DMS153 treated with DMSO at 0.1 percent for 48 hours (cell line): ENCODE measurements at regions not wholly inside any gene's neighbourhood (a gene's known extent, or its start where the extent isn't known, plus 50 kb on each side); places are given as distances from the start of the nearest gene placed in this dataset.
"Not testable (repeated sequence)": the region's sequence is repeated elsewhere in the genome, so short reads cannot be mapped to it uniquely, and the experiment has no call there.

ENCODE experiments used
- DNase-seq: peaks from one replicate; lab custom pipeline; 2025; ENCODE audit not compliant: unreplicated experiment; lab: John Stamatoyannopoulos, UW

DNA sequence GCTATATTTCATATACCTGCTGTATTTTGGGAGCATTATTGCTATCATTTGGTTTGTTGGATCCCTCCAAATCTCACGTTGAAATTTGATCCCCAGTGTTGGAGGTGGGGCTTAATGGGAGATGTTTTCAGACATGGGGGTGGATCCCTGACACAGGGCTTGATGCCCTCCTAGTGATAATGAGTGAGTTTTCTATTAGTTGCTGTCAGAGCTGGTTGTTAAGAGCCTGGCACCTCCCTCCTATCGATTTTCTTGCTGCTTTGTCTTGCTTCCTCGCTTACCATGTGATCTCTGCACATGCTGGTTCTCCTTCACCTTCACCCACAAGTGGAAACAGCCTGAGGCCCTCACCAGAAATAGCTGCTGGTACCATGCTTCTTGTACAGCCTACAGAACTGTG, 259.9 kb upstream of the STARD13 start:
- no peak for DNase-seq

DNA sequence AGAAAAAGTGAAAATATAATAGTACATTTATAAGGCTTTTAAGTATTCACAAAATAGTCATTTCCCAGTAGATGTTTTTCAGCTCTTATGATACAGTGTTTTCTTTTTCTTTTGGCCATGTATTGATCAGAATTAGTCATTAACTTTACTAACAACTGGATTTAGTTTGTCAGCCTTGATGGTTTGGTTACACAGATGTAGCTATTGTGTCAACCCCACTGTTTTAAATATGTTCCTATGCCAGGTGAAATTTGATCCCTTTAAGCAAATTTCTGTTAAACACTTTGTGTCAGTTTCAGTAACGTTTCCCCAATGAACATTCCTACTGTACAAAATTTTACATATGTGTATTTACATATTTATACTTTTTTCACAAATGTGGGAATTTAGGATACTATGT, 261.5 kb upstream of the STARD13 start:
- DNase-seq: no peak

DNA sequence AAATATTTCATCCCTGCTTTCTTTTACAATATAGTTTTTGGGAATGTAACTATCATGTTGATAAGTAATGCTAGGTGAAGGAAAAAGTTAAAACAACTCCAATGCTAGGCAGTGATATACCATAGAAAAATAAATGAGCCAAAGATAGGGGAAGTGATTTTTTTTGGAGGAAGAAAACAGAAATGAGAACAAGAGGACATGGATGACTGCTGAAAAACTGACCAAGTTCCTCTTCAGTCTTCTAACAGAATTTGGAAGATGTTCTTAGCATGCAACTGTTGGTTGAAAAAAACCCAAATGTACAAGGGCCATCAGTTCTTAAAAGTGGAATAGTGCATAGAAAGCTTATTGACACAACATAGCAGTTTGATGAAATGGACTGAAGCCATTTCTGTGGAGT, 262.5 kb upstream of the STARD13 start:
- no peak for DNase-seq

DNA sequence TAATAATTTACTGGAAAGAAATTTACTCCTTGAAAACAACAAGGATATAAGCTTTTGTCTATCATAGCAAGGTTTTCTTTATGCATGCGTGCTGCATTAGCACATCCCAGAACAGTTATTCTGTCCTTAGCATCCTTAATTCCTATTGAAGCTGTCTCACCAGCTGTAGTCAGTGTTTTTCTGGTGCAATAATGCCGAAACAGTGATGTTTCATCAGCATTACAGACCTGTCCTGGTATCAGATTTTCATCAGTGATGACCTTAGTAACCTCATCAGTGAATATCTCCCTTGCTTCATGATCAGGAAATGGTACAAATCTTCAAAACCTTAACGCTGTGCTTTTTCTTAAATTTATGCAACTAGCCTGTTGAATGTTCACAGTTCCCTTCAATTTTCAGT, 264.7 kb upstream of the STARD13 start:
- DNase-seq: no peak

DNA sequence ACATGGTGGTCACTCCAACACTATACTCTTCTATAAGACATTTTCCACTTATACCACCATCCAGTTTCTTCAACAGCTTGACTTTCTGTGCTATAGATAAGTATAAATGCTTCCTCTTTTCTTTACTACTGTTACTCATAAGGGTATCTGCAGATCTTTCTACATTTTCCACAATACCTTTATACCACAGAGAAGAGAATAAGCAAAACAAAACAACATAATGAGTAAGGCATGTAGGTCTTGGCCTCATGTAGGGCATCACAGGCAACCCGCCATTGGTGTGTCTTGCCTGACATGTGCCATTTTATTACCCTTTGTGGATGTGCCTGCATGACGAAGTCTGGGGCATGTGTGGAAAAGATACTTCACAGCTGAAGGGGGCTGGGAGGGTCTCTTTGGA, 265.3 kb upstream of the STARD13 start:
- no peak for DNase-seq

DNA sequence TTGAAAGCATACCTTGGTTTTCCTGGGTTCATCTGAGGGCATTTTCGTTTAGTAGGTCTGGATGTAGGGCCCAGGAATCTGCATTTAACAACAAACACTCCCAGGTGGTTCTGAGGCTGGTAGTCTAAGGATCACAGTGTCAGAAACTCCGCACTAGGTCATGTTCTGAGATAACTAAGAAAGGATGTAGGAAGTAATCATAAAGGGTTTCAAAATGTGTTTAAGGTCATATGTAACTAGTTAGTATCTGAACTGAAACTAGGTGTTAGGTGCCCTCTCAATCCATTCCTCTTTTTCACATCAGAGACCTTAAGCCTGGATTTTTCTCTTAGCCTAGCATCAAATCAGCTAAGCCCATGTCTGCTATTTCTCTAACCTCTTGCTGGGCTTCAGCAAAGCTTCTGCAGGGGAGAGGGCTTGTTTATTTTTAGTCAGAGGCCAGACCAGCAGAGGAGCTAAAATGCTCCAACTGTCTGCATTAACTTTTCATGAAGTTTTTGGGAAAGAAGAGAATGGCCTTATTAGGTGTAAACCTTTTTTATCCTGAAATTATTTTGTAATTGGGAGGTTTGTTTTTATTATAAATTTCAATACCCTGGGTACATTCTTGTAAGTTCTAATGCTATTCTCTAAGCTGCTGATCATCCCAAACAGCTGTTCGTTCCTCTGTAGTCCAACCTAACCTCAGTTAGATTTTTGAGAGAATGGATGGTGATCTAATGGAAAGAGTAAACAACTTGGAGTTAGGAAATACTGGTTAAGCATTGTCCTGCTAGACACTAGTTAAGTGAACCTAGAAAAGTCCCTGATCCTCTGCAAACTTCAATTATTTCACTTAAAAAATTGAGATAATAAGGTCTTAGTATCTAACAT, 262.8 kb upstream of the RFC3 start:
- no peak for DNase-seq

DNA sequence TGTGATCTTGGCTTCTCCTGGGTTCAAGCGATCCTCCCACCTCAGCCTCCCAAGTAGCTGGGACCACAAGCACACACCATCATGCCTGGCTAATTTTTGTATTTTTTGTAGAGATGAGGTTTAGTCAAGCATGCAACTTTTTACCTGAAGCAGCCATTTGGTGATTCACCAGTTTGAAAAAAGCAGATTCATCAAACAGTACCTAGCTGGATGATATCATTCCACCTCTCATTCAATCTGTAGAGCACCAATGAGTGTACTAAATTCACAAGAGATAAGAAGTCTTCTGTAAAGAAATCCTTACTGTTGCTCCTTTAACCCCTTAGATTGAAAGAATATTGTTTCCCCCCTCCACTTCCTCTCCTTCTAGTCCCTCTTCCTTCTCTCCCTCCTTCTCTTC, 261.1 kb upstream of the RFC3 start:
- no peak for DNase-seq

DNA sequence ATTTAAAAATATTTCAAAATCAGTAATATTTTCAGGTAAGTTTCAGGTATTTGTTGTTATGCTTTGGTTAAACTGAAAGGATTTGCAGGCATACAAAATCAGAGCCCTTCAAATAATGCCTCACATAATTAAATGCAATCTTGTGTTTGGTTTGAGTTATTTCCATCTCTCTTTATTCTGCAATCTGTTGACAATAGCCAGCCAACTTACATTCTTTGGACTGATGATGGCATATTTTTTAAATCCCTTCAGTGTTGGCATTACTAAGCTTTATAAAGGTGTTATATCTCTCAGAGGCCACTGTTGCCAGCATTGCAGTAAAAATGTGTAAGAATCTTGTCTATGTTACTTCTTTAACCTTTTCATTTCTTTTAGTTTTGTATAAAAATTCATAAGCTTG, 257.2 kb upstream of the RFC3 start:
- DNase-seq: no peak

DNA sequence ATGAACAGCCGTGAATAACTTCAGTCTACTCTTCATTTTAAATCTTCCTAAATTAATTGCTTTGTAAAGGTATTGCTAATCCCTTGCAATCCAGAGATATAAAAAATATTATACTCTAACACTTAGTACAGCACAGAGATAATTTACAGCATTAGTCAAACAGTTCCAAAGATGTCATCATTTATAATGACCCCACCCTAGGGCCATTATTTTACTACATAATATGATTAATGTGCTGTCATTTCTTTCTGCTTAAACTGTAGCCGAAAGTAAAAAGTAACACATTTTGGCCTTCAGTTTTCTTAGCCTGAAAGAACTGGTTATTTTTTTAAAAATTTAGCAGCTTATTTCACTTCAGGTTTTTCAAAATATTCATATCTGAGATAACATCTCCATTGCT, 256.3 kb upstream of the RFC3 start:
- DNase-seq: no peak

DNA sequence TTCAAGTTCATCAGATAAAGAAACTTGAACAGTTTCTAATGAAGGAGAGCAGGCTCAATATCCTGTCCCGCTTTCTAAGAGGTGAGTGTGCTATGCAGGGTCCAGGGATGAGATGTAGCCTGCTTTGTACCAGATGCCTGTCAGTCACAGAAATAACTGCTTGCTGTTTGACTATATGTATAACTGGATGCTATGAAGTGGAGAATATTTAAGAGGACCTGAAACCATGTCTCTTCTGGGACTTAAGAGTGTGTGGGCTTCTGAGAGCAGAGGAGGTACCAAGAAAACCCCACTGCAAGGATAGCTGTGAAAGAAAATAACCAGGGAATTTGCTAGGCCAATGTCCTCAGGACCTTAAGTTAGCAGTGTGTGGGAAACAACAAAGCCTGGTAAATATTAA, 246.3 kb upstream of the RFC3 start:
- no peak for DNase-seq

DNA sequence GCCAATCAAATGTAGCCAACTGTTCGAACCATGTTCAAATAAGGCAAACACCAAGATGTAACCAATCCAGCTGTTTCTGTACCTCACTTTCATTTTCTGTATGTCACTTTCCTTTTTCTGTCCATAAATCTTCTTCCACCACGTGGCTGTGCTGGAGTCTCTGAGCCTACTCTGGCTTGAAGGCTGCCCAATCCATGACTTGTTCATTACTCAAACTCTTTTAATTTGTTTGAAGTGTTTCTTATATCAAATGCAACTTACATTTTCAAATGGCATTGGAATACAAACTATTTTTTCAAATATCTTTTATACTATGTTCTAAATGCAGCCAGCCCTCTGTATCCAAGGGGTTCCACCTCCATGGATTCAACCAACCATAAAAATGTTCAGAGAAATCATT, 245.6 kb upstream of the RFC3 start:
- not testable (repeated sequence) for DNase-seq

DNA sequence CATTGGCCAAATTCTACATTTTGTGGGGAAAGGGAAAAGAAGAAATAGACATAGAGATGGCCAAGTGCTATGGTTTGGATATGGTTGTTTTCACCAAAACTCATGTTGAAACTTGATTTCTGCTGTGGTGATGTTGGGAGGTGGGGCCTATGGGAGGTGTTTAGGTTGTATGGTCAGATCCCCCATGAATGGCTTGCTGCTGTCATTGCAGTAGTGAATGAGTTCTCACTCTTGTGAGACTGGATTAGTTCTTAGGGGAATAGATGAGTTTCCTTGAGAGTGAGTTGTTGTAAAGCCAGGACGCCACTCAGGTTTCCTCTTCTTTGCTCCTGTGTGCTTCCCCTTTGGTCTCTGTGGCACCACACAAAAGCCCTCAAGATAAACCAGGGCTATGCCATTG, 242.6 kb upstream of the RFC3 start:
- DNase-seq: no peak

DNA sequence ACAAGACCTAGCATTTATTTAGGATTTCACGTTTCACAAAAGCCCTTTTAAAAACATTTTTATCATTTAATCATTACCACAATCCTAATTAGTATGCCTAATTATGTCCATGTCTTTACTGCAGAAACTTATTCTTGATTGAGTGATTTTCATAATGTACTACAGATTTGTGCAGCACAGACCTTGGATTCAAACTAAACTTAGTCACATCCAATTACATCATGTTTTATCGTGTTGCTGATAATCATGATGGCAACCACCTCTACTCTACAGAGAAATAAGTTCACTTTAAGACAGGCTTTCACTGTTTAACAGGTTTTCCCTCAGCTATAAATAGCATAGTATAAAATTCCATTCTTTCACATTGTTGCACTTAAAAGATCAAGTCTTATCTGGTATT, 240.9 kb upstream of the RFC3 start:
- no peak for DNase-seq

DNA sequence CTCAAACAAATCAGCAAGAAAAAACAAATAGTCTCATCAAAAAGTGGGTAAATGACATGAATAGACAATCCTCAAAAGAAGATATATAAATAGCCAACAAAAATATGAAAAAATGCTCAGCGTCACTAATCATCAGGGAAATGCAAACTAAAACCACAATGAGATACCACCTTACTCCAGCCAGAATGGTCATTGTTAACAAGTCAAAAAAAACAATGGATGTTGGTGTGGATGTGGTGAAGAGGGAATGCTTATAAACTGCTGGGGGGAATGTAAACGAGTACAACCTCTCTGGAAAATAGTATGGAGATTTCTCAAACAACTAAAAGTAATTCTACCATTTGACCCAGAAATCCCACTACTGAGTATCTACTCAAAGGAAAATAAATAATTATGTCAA, 239.2 kb upstream of the RFC3 start:
- no peak for DNase-seq

DNA sequence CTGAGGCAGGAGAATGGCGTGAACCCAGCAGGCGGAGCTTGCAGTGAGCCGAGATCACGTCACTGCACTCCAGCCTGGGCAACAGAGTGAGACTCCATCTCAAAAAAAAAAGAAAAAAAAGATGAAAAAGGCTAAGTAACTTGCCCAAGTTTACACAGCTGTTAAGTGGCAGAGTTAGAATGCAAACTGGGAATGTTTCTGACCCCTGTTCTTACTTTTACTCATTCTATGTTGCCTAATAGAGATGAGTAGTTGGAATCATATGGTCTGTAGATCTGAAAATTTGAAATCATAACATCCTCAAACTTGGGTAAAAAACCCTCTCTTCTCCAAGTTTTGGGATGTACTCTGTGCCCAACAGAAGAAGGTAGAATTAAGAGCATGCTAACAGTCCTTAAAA, 235.8 kb upstream of the RFC3 start:
- no peak for DNase-seq

DNA sequence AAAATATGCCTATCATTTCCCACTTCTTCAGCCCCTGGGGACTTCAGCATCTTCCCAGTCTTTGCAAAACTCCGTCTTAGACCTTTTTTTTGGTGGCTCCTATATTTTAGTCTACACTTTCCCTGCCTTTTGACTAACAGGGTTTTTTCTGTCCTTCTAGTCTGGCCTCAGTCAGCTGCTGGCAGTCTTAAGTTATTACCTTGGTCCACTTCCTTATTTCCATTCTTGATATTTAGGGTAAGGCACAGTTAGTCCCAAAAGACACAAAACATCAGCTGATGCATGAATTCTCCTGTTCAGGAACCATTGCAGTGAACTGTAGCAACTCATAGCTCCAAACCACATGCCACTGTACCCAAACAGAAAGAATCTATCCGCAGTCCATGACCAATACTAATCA, 234.6 kb upstream of the RFC3 start:
- no peak for DNase-seq

DNA sequence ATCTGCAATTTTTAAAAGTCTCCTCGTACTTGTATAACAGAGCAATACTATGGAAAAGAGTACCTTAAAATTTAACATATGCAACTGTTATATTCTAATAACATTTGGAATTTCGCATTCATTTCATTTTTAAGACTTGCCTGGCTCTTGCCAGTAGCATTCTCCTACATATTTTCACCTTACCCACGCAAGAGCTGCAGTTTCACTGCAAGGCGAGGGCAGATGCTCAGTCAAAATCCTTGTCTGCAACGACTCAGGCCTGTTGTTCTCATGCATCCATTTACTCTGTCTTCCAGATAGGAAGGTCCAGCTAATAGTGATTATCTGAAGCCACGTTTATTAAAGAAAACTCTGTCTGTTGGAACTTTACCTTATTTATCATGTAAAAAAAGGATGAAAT, 227.0 kb upstream of the RFC3 start:
- DNase-seq: no peak

DNA sequence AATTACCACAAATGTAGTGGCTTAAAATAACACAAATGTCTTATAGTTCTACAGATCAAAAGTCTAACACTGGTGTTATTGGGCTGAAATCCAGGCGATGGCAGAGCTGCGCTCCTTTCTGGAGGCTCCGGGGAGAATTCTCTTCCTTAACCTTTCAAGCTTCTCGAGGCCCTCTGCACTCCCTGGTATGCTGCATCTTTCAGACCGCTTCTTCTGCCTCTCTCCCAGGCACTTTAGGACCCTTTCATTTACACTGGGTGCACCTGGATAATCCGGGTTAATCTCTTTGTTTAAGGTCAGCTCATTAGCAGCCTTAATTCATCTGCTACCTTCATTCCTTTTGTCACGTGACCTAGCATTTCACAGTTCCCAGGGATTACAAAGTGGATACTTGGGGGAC, 211.3 kb upstream of the RFC3 start:
- no peak for DNase-seq

DNA sequence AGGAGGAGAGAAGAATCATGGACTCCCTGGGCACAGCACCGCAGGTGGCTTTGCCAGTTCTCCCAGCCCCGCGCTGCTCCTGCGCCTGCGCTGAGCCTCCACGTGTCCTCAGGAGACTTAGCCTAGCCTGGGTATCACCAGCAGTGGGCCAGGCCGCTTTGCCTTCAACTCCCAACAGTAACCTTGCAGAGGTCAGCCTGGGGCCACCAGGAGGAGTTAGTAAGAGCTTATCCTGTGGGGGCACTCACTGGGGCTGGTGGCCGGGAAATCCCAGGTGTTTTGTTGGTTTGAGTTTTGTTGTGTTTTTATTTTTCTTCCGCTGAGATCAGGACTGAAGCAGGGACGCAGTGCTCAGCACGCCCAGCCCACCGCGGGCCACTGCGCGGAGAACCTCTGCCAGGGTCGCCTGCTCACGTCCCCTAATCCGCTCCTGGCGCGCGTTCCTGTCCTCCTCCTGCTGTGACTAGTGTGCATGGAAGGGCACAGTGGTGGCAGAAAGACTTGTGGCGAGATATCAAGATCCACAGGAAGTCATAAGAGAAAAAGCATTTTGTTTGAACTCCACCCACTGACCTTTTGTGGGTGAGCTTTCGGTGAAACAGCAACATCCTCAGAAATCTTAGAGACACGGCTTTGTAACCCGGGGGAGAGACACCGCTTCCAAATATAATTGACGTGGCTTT, 207.4 kb upstream of the RFC3 start:
- DNase-seq: peak; percentile 78

DNA sequence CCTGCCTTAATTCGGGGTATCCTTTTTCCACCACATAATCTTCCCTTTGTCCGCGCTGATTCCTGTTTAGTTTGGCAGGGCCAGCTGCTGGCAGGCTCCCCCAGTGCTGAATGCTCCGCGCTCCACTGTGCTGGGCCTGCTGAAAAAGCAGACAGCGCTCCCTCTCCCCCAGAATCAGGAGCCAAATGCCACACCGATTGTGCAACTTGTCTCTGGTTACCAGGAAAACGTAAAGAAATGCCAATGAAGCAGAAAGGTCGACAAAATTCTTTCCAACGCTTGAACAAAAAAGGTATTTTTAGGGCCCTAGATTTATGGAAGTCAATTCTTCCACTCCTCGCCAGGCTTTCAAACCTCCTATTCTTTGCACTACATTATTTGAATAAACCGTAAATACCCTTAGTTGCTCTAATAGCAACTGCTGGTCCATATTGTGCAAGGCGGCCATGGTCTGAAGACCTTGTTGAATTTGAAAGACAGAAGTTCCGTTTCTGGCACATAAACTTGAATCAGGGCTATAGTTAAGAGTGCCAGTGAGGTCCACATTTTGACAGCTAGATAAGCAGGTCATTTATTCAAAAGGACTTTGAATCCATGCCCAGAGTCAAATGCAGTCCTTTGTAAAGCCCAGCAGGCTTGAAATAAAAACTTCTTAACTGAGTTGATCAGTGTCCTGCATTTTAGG, 206.7 kb upstream of the RFC3 start:
- peak; percentile 25 for DNase-seq

DNA sequence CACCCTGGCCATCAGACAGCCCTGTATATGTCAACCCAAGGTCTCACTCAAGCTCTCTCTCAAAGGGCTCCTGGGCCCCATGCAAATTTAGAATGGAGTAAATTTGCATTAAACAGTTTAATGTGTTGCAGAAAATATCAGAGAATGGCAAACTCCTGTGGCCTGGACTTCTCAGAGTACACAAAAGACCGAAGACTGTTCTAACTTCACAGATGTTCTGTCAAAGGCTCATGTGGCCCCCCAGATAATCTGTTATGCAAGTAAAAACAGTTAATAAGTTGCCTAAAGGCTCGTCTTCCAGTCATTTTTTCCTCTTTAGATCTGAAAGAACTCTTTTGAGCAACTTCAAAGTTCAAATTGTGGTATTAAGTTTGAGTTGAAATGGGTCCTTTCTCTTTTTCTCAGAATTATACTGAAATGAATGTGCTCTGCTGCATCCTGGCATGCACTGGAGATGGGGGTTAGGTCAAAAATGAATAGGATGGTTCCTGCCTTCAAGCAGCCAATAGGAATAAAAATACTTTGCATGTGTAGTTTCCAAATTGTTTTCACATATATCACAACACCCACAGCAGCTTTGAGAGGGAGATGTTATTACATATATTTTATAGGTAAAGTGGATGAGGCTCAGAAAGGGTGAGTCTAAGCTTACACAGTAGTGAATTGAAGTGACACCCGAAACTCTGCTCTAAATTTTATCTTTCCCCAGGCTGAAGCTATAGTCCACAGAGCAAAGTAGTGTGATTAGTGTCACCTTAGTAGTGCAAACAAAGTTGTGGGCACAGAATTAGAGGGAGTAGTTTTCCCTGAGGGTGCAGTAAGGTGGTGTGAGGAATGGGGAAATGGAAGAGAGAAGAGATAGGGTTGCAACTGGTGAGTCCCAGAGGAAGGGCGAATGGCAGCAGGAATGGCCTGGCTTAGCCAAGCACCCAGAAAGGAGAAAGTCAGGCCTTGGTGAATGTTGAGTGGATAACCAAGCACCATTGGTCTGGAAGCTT, 205.0 kb upstream of the RFC3 start:
- DNase-seq: no peak
